BLaER1 (cell line): ENCODE measurements at regions not wholly inside any gene's neighbourhood (a gene's known extent, or its start where the extent isn't known, plus 50 kb on each side); places are given as distances from the start of the nearest gene placed in this dataset.

Experiments
- H3K27ac ChIP-seq: shearing (Covaris generic); formaldehyde crosslinking; 2 replicates; pipeline ENCODE4 v1.8.1; 2022
- H3K27me3 ChIP-seq: shearing (Covaris generic); formaldehyde crosslinking; 2 replicates; pipeline ENCODE4 v1.8.1; 2022
- H3K36me3 ChIP-seq: shearing (Covaris generic); formaldehyde crosslinking; 2 replicates; pipeline ENCODE4 v1.8.1; 2022
- H3K4me1 ChIP-seq: shearing (Covaris generic); formaldehyde crosslinking; 2 replicates; pipeline ENCODE4 v1.8.1; 2022
- H3K4me2 ChIP-seq: shearing (Covaris generic); formaldehyde crosslinking; 2 replicates; pipeline ENCODE4 v1.8.1; 2022
- H3K4me3 ChIP-seq: shearing (Covaris generic); formaldehyde crosslinking; 2 replicates; pipeline ENCODE4 v1.8.1; 2022
- H3K9ac ChIP-seq: shearing (Covaris generic); formaldehyde crosslinking; 2 replicates; pipeline ENCODE4 v1.8.1; 2022
- H3K9me3 ChIP-seq: shearing (Covaris generic); formaldehyde crosslinking; 2 replicates; pipeline ENCODE4 v1.8.1; 2022
- H4K20me1 ChIP-seq: shearing (Covaris generic); formaldehyde crosslinking; 2 replicates; pipeline ENCODE4 v1.8.1; 2022
- Cebpa-rat ChIP-seq: shearing (Covaris generic); IDR thresholded peaks from 2 replicates; pipeline ENCODE4 v1.8.1; 2022

GRCh38 chr9:134590240-134591081, 51.1 kb upstream of the COL5A1 start:
- Histone ChIP-seq H4K20me1 (no peaks in the 10 kb centered on the region), H3K36me3 (no peaks in the 10 kb centered on the region), H3K27ac (no peak overlapping the region), H3K27me3 (no peaks in the 10 kb centered on the region), H3K4me3 (no peak overlapping the region), H3K4me1 (peaks cover 29% of the 10 kb centered on the region), H3K9me3 (no peaks in the 10 kb centered on the region), H3K9ac (no peak overlapping the region), H3K4me2 (peak overlapping the region; percentile 34; the same call in 1 of the 2 replicates)
- TF ChIP-seq Cebpa-rat, result no peak

- H3K4me1 ChIP-seq, result peaks cover 23% of the 10 kb centered on the region
- H3K4me3 ChIP-seq, result no peak overlapping the region
- H3K27me3 ChIP-seq, result no peaks in the 10 kb centered on the region
- no peaks in the 10 kb centered on the region for H3K36me3 ChIP-seq
- no peak overlapping the region for H3K4me2 ChIP-seq
- TF ChIP-seq Cebpa-rat, result no peak
- no peak overlapping the region for H3K9ac ChIP-seq
- H3K9me3 ChIP-seq, result no peaks in the 10 kb centered on the region
- H3K27ac ChIP-seq, result no peak overlapping the region
- H4K20me1 ChIP-seq, result no peaks in the 10 kb centered on the region
Observed at GRCh38 chr9:134591082-134591571, 50.5 kb upstream of the COL5A1 start.

GRCh38 chr9:134591573-134591981, 50.0 kb upstream of the COL5A1 start:
- no peak overlapping the region for H3K4me2 ChIP-seq
- no peak overlapping the region for H3K4me3 ChIP-seq
- H3K27ac ChIP-seq, result no peak overlapping the region
- no peaks in the 10 kb centered on the region for H3K36me3 ChIP-seq
- peaks cover 19% of the 10 kb centered on the region for H3K4me1 ChIP-seq
- no peaks in the 10 kb centered on the region for H3K9me3 ChIP-seq
- no peaks in the 10 kb centered on the region for H3K27me3 ChIP-seq
- no peak for TF ChIP-seq Cebpa-rat
- no peaks in the 10 kb centered on the region for H4K20me1 ChIP-seq
- no peak overlapping the region for H3K9ac ChIP-seq
